ENCODE measurements at regions not wholly inside any gene's neighbourhood (a gene's known extent, or its start where the extent isn't known, plus 50 kb on each side); places are given as distances from the start of the nearest gene placed in this dataset.

DNA sequence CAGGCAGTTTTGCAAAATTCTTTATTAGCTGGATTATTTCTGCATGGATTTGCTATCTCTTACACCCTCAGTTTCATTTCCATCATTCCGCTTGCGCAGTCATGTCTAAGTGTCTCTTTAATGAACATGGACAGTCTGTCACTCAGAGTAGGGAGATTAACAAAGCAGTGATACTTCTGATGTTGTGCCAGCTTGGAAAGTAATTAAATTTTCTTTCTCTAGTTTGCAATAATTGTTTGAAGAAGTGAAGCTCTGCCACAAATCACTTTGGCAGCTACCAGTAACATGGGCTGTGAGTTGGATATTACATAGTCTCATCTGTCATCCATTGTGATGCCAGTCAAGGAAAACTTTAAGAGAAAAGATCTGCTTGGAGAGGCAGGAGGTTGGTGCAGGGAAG, 324.8 kb upstream of the NWD2 start:
- no peak overlapping the region for H3K4me3 ChIP-seq
- no peak for DNase-seq

DNA sequence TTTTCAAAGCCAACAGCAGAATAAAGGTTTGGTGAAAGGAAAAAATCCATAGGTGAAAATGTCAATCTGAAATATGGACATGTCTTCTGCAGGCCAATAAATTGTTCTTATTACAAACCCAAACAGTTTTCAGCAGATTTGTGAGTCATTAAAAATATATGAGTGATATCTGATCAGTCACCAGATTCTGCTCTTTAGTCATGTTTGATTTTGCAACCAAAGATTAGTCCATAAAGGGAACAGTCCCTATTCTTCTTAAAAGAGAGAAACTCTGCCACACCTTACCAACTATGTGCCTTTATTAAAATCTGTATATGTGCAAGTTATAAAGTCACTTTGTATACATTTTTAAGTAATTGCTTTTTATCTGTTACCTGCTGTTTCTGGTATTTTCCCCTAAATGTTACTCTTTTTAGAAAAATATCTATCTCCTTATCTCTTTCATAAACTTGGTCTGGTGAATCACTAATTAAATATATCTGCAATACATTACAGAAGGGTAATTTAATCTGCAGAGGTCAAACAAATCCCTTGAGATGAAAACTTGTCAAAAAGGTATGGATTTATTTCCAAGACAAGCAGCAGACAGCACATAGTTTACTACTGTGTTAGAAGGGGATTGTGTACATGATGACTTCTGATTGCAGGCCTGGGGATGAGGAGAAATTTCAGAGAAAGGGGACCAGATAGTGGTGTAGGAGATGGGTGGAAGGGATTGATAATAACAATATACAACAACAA, 322.9 kb upstream of the NWD2 start:
- no peaks in the 10 kb centered on the region for H3K27me3 ChIP-seq
- TF ChIP-seq, protein P1, sequence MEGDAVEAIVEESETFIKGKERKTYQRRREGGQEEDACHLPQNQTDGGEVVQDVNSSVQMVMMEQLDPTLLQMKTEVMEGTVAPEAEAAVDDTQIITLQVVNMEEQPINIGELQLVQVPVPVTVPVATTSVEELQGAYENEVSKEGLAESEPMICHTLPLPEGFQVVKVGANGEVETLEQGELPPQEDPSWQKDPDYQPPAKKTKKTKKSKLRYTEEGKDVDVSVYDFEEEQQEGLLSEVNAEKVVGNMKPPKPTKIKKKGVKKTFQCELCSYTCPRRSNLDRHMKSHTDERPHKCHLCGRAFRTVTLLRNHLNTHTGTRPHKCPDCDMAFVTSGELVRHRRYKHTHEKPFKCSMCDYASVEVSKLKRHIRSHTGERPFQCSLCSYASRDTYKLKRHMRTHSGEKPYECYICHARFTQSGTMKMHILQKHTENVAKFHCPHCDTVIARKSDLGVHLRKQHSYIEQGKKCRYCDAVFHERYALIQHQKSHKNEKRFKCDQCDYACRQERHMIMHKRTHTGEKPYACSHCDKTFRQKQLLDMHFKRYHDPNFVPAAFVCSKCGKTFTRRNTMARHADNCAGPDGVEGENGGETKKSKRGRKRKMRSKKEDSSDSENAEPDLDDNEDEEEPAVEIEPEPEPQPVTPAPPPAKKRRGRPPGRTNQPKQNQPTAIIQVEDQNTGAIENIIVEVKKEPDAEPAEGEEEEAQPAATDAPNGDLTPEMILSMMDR (IDR thresholded peaks at IDR 0.05), result no peak
- TF ChIP-seq POLR2AphosphoS5 (IDR thresholded peaks at IDR 0.05) (no peak), EP300 (IDR thresholded peaks at IDR 0.05) (no peak), POLR2A (IDR thresholded peaks at IDR 0.05) (no peak)
- no peaks in the 10 kb centered on the region for H3K9me3 ChIP-seq
- no peaks in the 10 kb centered on the region for H3K36me3 ChIP-seq
- no peaks in the 10 kb centered on the region for H3K4me1 ChIP-seq
- intact Hi-C loops (cut with DNase I; ENCODE audit: low total_unique reads), result no loop called here
- no peak for DNase-seq
- no peak overlapping the region for H3K4me3 ChIP-seq
- no peak overlapping the region for H3K27ac ChIP-seq

More for the DNA sequence above, 324.8 kb upstream of the NWD2 start:
- TF ChIP-seq, protein P1 (IDR thresholded peaks at IDR 0.05), result no peak
- TF ChIP-seq POLR2A (IDR thresholded peaks at IDR 0.05), result no peak
- no peak for TF ChIP-seq EP300 (IDR thresholded peaks at IDR 0.05)
- no peak for TF ChIP-seq POLR2AphosphoS5 (IDR thresholded peaks at IDR 0.05)
- Histone ChIP-seq H3K36me3 (no peaks in the 10 kb centered on the region), H3K4me1 (no peaks in the 10 kb centered on the region), H3K27me3 (no peaks in the 10 kb centered on the region), H3K9me3 (no peaks in the 10 kb centered on the region), H3K27ac (no peak overlapping the region)
- 76 to 99% (median 98%) methylated on average over 2 of the region's 2 CpGs for whole genome bisulfite sequencing, 5 donors
- intact Hi-C loops (cut with DNase I; ENCODE audit: low total_unique reads), result no loop called here

- H3K27ac ChIP-seq, result no peak overlapping the region
- TF ChIP-seq EP300 (IDR thresholded peaks at IDR 0.05), result no peak
- TF ChIP-seq POLR2AphosphoS5 (IDR thresholded peaks at IDR 0.05), result no peak
- no peaks in the 10 kb centered on the region for H3K36me3 ChIP-seq
- H3K9me3 ChIP-seq, result no peaks in the 10 kb centered on the region
- WGBS, 5 donors, result 76 to 89% (median 83%) methylated on average over 1 of the region's 1 CpG
- intact Hi-C loops (cut with DNase I; ENCODE audit: low total_unique reads), result no loop called here
- no peaks in the 10 kb centered on the region for H3K4me1 ChIP-seq
- no peaks in the 10 kb centered on the region for H3K27me3 ChIP-seq
- H3K4me3 ChIP-seq, result no peak overlapping the region
- no peak for DNase-seq
These were observed 313.9 kb upstream of the NWD2 start for GRCh38 chr4:36930562-36931111.

DNA sequence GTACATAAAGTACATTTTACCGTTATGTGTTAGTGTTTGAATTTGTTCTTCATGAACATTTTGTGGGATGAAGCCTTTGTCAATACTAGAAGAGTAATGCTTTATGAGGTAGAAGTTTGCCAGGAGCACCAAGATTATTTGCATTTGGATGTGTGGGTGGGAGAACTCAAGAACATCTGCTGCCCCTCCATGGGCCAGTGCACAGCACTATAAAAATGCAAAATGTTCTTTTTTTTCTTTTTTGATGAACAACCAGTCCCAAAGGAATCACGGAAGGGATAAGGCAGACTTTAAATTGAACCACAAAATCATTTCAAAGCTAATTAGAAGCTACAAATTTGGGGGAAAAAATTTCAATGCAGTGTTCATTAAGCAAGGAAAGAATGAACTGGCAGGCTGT, 300.3 kb upstream of the NWD2 start:
- Histone ChIP-seq H3K4me3 (no peak overlapping the region), H3K36me3 (no peaks in the 10 kb centered on the region), H3K4me1 (peaks cover 0 to 4% (median 0%) of the 10 kb centered on the region in 4 donors), H3K9me3 (no peaks in the 10 kb centered on the region), H3K27me3 (no peaks in the 10 kb centered on the region), H3K27ac (no peak overlapping the region)
- 65 to 85% (median 71%) methylated on average over 2 of the region's 2 CpGs for WGBS, 5 donors
- intact Hi-C loops (cut with DNase I; ENCODE audit: low total_unique reads), result no loop called here
- TF ChIP-seq, protein P1 (IDR thresholded peaks at IDR 0.05), result no peak
- TF ChIP-seq POLR2A (IDR thresholded peaks at IDR 0.05) (no peak), EP300 (IDR thresholded peaks at IDR 0.05) (no peak), POLR2AphosphoS5 (IDR thresholded peaks at IDR 0.05) (no peak)
- DNase-seq, result no peak

GRCh38 chr4:36961420-36961819, 283.1 kb upstream of the NWD2 start:
- Histone ChIP-seq H3K9me3 (no peaks in the 10 kb centered on the region), H3K4me3 (no peak overlapping the region), H3K27me3 (no peaks in the 10 kb centered on the region), H3K36me3 (no peaks in the 10 kb centered on the region), H3K27ac (no peak overlapping the region), H3K4me1 (no peaks in the 10 kb centered on the region)
- 68 to 84% (median 74%) methylated on average over 1 of the region's 1 CpG for WGBS, 5 donors
- no peak for DNase-seq
- intact Hi-C loops (cut with DNase I; ENCODE audit: low total_unique reads), result no loop called here
- TF ChIP-seq EP300 (IDR thresholded peaks at IDR 0.05), result no peak

Data from stomach (tissue), 8 donors.